ENCODE measurements at regions not wholly inside any gene's neighbourhood (a gene's known extent, or its start where the extent isn't known, plus 50 kb on each side); places are given as distances from the start of the nearest gene placed in this dataset.

DNA sequence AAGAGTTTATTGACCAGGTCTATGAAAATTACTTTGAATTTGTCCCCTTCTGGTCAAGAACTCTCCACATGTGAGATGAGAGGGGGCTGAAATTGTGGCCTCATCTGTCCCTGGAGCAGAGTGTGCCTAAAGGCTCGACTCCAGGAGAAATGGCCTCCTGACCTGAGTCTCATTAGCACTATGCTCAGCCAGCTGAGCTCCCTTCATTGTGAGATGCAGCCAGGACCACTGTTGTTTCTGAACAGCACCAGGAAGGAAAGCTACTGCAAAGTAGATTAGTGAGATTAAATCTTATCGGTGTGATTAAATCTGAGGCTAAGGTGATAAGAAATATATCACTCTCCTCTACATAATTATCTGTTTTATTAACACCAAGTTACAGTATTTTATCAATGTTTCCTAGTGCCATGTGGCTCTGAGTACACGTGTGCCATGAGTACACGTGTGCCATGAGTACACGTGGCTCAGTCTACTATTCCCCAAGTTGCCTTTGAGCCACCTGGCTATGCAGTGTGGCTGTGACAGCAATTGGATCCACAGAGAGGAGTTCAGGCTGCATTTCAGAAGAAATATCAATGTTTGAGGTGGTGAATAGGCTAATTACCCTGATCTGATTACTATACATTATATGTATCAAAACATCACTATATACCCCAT is 126.9 kb downstream of the IPMK start:
- TF ChIP-seq, protein P1, sequence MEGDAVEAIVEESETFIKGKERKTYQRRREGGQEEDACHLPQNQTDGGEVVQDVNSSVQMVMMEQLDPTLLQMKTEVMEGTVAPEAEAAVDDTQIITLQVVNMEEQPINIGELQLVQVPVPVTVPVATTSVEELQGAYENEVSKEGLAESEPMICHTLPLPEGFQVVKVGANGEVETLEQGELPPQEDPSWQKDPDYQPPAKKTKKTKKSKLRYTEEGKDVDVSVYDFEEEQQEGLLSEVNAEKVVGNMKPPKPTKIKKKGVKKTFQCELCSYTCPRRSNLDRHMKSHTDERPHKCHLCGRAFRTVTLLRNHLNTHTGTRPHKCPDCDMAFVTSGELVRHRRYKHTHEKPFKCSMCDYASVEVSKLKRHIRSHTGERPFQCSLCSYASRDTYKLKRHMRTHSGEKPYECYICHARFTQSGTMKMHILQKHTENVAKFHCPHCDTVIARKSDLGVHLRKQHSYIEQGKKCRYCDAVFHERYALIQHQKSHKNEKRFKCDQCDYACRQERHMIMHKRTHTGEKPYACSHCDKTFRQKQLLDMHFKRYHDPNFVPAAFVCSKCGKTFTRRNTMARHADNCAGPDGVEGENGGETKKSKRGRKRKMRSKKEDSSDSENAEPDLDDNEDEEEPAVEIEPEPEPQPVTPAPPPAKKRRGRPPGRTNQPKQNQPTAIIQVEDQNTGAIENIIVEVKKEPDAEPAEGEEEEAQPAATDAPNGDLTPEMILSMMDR (IDR thresholded peaks at IDR 0.05; ENCODE audit: low read depth, low read length, missing control alignments), result no peak
- DNase-seq (ENCODE audit: low read depth), result no peak

DNA sequence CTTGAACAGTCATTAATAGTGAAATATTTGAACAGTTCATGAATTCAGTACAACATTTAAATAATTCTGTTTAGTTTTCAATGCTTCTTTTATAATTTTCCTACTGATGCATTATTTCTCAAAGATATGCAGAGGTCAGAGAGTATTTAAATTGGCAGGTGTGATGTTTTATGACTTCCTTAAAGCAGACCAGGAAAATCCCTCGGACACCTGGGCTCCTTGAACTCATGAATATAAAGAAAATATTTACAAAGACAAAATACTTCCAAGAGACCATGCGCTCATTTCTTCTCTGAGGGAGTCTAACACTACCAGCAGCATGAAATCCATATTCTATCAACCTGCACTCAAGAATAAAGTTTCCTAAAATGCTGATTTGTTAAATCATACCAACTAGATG is 127.6 kb downstream of the IPMK start:
- TF ChIP-seq, protein P1 (IDR thresholded peaks at IDR 0.05; ENCODE audit: low read depth, low read length, missing control alignments), result no peak
- H3K4me3 ChIP-seq (ENCODE audit: low read depth, low read length), result no peak overlapping the region
- DNase-seq (ENCODE audit: low read depth), result no peak

More for the DNA sequence above, 126.9 kb downstream of the IPMK start:
- H3K4me3 ChIP-seq (ENCODE audit: low read depth, low read length), result no peak overlapping the region

DNA sequence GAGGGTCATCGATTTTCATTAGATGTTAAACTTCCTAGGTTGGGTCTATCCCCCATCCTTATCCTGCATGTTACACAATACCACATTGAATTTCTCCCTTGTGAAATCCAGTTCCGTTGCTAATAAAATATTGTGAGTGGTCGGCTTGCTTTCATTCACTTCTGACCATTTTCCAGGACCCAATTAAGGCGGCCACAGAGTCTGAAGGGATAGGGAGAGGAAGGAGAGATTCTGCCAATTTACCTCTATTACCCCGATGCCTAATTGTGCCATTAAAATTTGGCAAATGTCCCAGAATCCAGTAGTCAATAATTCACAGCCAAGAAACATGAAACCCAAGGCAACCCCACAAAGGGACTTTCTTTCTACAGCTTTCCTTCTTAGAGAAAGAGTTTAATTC is 129.9 kb downstream of the IPMK start:
- no peak overlapping the region for H3K4me3 ChIP-seq (ENCODE audit: low read depth, low read length)
- TF ChIP-seq, protein P1 (IDR thresholded peaks at IDR 0.05; ENCODE audit: low read depth, low read length, missing control alignments), result no peak
- DNase-seq (ENCODE audit: low read depth), result no peak

DNA sequence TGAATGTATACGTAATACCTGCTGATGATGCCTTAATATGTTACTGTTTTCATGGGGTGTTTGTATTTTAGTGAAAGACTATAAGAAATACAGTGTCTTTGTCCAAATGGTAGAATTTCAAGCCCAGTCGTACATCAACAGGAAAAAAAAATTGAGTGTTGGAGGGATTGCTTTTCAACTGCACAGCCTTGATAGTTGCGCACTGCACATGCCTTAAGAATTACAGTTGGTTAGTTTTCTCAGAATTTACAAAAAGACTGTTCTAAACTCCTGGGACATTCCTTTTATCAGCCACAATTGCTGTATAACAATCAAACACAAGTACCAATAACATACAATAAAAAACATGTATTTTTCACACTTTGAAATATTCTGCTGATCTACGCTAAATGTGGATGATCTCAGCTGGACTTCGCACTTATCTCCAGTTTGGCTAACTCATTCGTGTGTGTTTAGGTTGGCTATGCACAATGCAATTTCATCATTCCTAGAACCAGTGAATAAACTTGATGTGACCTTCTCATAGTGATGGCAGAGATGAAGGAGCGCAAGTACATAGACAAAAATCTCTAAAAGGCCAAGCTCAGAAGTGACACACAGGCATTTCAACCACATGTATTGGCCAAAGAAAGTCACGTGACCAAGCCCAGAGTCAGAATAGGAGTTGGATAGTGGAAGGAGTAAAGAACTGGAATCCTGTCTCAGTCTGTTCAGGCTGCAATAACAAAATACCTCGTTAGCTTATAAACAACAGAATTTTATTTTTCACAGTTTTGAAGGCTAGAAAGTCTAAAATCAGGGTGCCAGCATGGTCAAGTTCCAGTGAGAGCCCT is 152.3 kb downstream of the IPMK start:
- no peak for DNase-seq (ENCODE audit: low read depth)
- no peak overlapping the region for H3K4me3 ChIP-seq (ENCODE audit: low read depth, low read length)
- TF ChIP-seq, protein P1 (IDR thresholded peaks at IDR 0.05; ENCODE audit: low read depth, low read length, missing control alignments), result no peak

DNA sequence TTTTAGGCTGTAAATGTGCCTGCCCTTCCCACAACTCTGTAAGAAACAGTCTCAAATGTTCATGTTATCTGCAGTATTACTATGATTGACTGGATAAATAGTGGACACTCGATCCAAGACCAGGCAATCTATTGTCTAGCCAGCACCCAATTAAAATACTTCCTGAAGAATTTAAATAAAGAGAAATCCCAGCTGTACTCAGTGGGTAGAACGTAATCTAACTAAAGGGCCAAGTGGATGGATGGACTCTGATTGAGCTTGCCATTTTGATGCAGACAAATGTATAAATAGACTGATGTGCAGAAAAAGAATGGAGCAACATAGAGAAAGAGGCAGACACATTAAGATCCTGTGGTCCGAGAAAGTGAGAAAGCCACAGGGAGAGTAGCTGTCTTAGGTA is 158.0 kb downstream of the IPMK start:
- TF ChIP-seq, protein P1 (IDR thresholded peaks at IDR 0.05; ENCODE audit: low read depth, low read length, missing control alignments), result no peak

DNA sequence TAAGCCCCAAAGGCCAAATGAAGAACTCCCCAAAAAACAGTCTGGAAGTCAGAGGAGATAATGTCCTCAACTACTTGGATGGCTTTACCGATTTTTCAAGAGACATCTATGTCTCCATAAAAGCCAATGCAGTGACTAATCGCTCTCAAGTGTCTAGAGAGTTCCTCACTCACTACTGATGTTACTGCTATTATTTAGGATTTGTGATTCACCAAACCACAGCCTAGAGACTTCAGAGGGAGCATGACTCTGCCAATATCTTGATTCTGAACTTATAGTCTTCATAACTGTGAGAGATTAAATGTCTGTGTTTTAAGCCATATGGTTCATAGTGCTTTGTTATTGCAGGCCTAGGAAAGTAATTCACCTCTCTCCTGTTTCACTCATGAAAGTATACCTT is 160.2 kb downstream of the IPMK start:
- TF ChIP-seq, protein P1 (IDR thresholded peaks at IDR 0.05; ENCODE audit: low read depth, low read length, missing control alignments), result no peak
- DNase-seq (ENCODE audit: low read depth), result no peak

More for the DNA sequence above, 158.0 kb downstream of the IPMK start:
- DNase-seq (ENCODE audit: low read depth), result no peak
- no peak overlapping the region for H3K4me3 ChIP-seq (ENCODE audit: low read depth, low read length)

More for the DNA sequence above, 160.2 kb downstream of the IPMK start:
- no peak overlapping the region for H3K4me3 ChIP-seq (ENCODE audit: low read depth, low read length)

Measured in GM12864 (cell line).